Peyer's patch (tissue), 4 donors: ENCODE measurements at regions not wholly inside any gene's neighbourhood (a gene's known extent, or its start where the extent isn't known, plus 50 kb on each side); places are given as distances from the start of the nearest gene placed in this dataset.

Experiments
- CTCF ChIP-seq, 6 experiments: fragments of 450-650 bp in 4 of 6; fragments of 200-600 bp in 2 of 6; sonication (generic) in 1 of 6; IDR thresholded peaks; one replicate each; pipeline ENCODE4 v1.5.1; 2017 to 2019; ENCODE audit warnings: antibody characterized with exemption in 6 of 6, mild to moderate bottlenecking in 3 of 6, moderate library complexity in 1 of 6
- POLR2A ChIP-seq, 2 donors: fragments of 450-650 bp; IDR thresholded peaks; one replicate each; pipeline ENCODE4 v1.5.1; 2017; ENCODE audit warnings: antibody characterized with exemption in 2 of 2, mild to moderate bottlenecking in 2 of 2, moderate library complexity in 2 of 2

- TF ChIP-seq CTCF (IDR thresholded peaks at IDR 0.05) (no peak), POLR2A (IDR thresholded peaks at IDR 0.05) (no peak)
Measured at GRCh38 chr9:8115570-8115969, 316.0 kb upstream of the DMAC1 start.
